Astrocyte of the cerebellum (primary cell): ENCODE measurements at regions not wholly inside any gene's neighbourhood (a gene's known extent, or its start where the extent isn't known, plus 50 kb on each side); places are given as distances from the start of the nearest gene placed in this dataset.
"Not testable (repeated sequence)": the region's sequence is repeated elsewhere in the genome, so short reads cannot be mapped to it uniquely, and the experiment has no call there.

Source experiments
- DNase-seq: peaks from one replicate; pipeline ENCODE4 v3.0.0-alpha.2; 2011; ENCODE audit warnings: low read depth
- H3K4me3 ChIP-seq: 2 replicates; pipeline ENCODE4 v1.5.1; 2011; ENCODE audit warnings: mild to moderate bottlenecking, low read depth, low read length, moderate library complexity
- CTCF ChIP-seq: IDR thresholded peaks from 2 replicates; pipeline ENCODE4 v1.5.1; 2012; ENCODE audit warnings: low read length, low read depth, moderate library complexity, mild to moderate bottlenecking; ENCODE audit errors: missing control alignments
- in situ Hi-C: cut with HindIII; loops from 2 replicates; pipeline ENCODE4 v1.10.0; 2017; ENCODE audit warnings: low sequenced_read_pairs

DNA sequence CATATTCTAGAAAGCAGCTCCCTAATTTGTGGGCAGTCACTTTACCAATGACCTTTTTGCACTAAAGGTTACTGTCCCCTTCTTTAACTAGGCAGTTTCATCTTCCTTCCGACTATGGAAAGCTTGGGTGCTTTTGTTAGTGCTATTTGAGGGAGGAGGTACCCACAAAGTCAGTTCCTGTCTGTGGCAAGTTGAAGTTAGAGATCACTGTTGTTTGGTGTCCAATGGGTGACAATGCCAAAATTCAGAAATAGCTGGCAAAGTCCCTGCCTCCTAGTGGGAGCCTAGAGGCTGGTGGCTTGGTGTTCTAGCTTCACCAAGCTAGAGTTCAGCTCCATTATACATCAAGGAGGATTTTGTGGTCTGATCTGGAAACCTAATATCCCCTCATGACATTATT is 87.1 kb upstream of the PNPT1 start:
- in situ Hi-C loops, result no loop called here
- H3K4me3 ChIP-seq, result no peak overlapping the region
- DNase-seq, result no peak
- peak; percentile 3 for TF ChIP-seq CTCF

GRCh38 chr2:55779459-55780421 is 86.1 kb upstream of the PNPT1 start:
- in situ Hi-C loops, result no loop called here
- no peak for TF ChIP-seq CTCF
- H3K4me3 ChIP-seq, result no peak overlapping the region
- DNase-seq, result peak; percentile 41

DNA sequence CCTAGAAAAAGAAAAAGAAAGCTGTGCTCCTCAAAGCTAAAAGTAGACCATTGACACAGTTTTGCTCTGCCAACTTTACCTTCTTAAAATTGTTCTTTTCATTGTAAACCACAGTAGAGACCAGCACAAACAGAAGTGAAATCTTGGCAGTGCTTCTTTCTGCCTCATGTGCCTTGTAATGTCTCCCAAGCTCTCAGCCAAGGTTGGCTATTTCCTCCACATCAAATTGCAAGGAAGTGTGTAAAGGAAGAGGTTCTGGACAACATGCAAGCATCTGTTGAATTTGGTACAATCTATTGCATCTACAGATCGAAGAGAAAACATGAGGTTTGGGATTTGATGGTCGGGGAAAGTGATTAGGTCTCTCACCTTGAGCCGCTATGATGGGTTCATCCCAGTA is 83.3 kb upstream of the PNPT1 start:
- in situ Hi-C loops, result no loop called here
- TF ChIP-seq CTCF, result no peak
- no peak for DNase-seq
- no peak overlapping the region for H3K4me3 ChIP-seq

- no peak for DNase-seq
- TF ChIP-seq CTCF, result no peak
- in situ Hi-C loops, result no loop called here
These were observed 82.8 kb upstream of the PNPT1 start for GRCh38 chr2:55776479-55776878.

DNA sequence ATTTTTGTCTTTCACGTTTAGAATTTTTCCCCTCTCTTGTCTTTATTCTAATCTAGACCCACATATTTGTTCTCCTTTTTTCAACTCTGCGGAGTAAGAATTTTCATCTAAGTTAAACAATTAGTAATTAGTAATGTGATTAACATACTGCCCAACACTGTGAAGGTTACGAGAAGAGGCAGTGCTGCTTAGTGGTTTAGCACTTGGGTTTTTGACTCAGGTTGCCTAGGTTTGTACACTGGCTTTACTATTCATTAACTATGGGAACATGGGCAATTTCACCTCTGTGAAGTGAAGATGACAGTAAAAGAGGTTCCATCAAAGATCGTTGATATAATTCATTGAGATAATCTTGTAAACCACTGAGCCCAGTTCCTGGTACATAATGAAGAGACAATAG is 82.2 kb upstream of the PNPT1 start:
- in situ Hi-C loops, result no loop called here
- TF ChIP-seq CTCF, result no peak
- DNase-seq, result no peak
- H3K4me3 ChIP-seq, result no peak overlapping the region

More at GRCh38 chr2:55776479-55776878, 82.8 kb upstream of the PNPT1 start:
- H3K4me3 ChIP-seq, result no peak overlapping the region

GRCh38 chr2:55773651-55774050 is 80.0 kb upstream of the PNPT1 start:
- DNase-seq, in situ Hi-C loops: not testable (repeated sequence)

More at GRCh38 chr2:55773651-55774050, 80.0 kb upstream of the PNPT1 start:
- not testable (repeated sequence) for H3K4me3 ChIP-seq
